Gastroesophageal sphincter (tissue), 3 donors: ENCODE measurements at regions not wholly inside any gene's neighbourhood (a gene's known extent, or its start where the extent isn't known, plus 50 kb on each side); places are given as distances from the start of the nearest gene placed in this dataset.

ENCODE experiments used
- CTCF ChIP-seq, 4 experiments: fragments of 200-600 bp in 2 of 4; fragments of 450-650 bp in 2 of 4; sonication (generic) in 1 of 4; IDR thresholded peaks; one replicate each; pipeline ENCODE4 v1.5.1; 2017 to 2019; ENCODE audit warnings: antibody characterized with exemption in 4 of 4, mild to moderate bottlenecking in 2 of 4, moderate library complexity in 2 of 4
- POLR2A ChIP-seq, 2 donors: fragments of 450-650 bp; IDR thresholded peaks; one replicate each; pipeline ENCODE4 v1.6.1; 2017; ENCODE audit warnings: antibody characterized with exemption in 2 of 2, mild to moderate bottlenecking in 2 of 2, moderate library complexity in 1 of 2
- POLR2AphosphoS5 ChIP-seq: sonication (generic); formaldehyde crosslinking; IDR thresholded peaks from one replicate; pipeline ENCODE4 v1.6.1; 2017; ENCODE audit warnings: antibody characterized with exemption

GRCh38 chr20:59402681-59403080, 102.3 kb downstream of the EDN3 start:
- TF ChIP-seq CTCF (IDR thresholded peaks at IDR 0.05), result no peak
- TF ChIP-seq POLR2AphosphoS5, result no peak
- no peak for TF ChIP-seq POLR2A (IDR thresholded peaks at IDR 0.05)
